Renal cortex interstitium (tissue), 11 donors: ENCODE measurements at regions not wholly inside any gene's neighbourhood (a gene's known extent, or its start where the extent isn't known, plus 50 kb on each side); places are given as distances from the start of the nearest gene placed in this dataset.

Source experiments
- DNase-seq, 11 donors: peaks; one replicate each; pipeline ENCODE4 v3.0.0-alpha.2; 2013; ENCODE audit warnings: low read depth in 9 of 11, low spot score in 4 of 11; ENCODE audit errors: extremely low read depth in 1 of 11

- peak in 6 of 11 donors; percentile 19 to 44 (median 38) for DNase-seq
Measured at GRCh38 chr2:174697255-174697654, 67.0 kb downstream of the CHRNA1 start.

GRCh38 chr2:174694920-174695319, 69.4 kb downstream of the CHRNA1 start:
- DNase-seq, result no peak

- no peak for DNase-seq
Measured at GRCh38 chr2:174694196-174694878, 69.9 kb downstream of the CHRNA1 start.

GRCh38 chr2:174693344-174693743, 70.9 kb downstream of the CHRNA1 start:
- no peak for DNase-seq

GRCh38 chr2:174692256-174692919, 71.9 kb downstream of the CHRNA1 start:
- DNase-seq, result no peak

- DNase-seq, result no peak
Measured at GRCh38 chr2:174691201-174691779, 73.0 kb downstream of the CHRNA1 start.

GRCh38 chr2:174690026-174690425, 74.2 kb downstream of the CHRNA1 start:
- no peak for DNase-seq

GRCh38 chr2:174688079-174688478, 76.2 kb downstream of the CHRNA1 start:
- DNase-seq, result no peak

- DNase-seq, result no peak
Measured at GRCh38 chr2:174686430-174686829, 77.8 kb downstream of the CHRNA1 start.

GRCh38 chr2:174683392-174683759, 80.9 kb downstream of the CHRNA1 start:
- peak in 7 of 11 donors; percentile 12 to 44 (median 30) for DNase-seq

GRCh38 chr2:174682578-174683391, 81.5 kb downstream of the CHRNA1 start:
- DNase-seq, result peak in 8 of 11 donors; percentile 33 to 64 (median 52)

- peak in 7 of 11 donors; percentile 13 to 36 (median 28) for DNase-seq
Measured at GRCh38 chr2:174682007-174682577, 82.2 kb downstream of the CHRNA1 start.

GRCh38 chr2:174681099-174682006, 82.9 kb downstream of the CHRNA1 start:
- peak in 6 of 11 donors; percentile 7 to 27 (median 17) for DNase-seq

GRCh38 chr2:174680221-174680620, 82.6 kb upstream of the WIPF1 start:
- no peak for DNase-seq

GRCh38 chr2:174678395-174678794, 80.8 kb upstream of the WIPF1 start:
- no peak for DNase-seq

GRCh38 chr2:174675615-174676014, 78.0 kb upstream of the WIPF1 start:
- no peak for DNase-seq

GRCh38 chr2:174673876-174674275, 76.3 kb upstream of the WIPF1 start:
- no peak for DNase-seq

- DNase-seq, result no peak
Measured at GRCh38 chr2:174673440-174673839, 75.8 kb upstream of the WIPF1 start.
